ENCODE measurements at regions not wholly inside any gene's neighbourhood (a gene's known extent, or its start where the extent isn't known, plus 50 kb on each side); places are given as distances from the start of the nearest gene placed in this dataset.
"Not testable (repeated sequence)": the region's sequence is repeated elsewhere in the genome, so short reads cannot be mapped to it uniquely, and the experiment has no call there.

DNA sequence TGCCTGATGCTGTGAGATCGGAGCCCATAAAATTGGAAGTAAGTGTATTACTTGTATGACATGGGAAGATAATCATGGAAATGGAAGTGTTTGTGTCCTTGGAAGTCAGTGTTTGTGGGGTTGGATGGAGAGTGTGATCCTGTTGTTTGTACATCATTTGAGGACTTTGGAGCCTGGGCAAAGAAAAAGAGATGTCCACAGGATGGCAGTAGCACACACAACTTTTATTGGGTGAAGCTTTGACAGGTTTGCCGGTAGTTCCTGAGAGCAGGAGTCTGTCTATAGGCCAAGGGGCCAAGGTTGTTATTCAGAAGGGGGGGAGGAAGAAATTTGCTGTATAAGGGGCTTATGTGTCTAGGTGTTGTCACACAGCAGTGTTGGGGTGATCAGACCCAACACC is 533.3 kb downstream of the RPIA start:
- not testable (repeated sequence) for DNase-seq (ENCODE audit: low spot score)

DNA sequence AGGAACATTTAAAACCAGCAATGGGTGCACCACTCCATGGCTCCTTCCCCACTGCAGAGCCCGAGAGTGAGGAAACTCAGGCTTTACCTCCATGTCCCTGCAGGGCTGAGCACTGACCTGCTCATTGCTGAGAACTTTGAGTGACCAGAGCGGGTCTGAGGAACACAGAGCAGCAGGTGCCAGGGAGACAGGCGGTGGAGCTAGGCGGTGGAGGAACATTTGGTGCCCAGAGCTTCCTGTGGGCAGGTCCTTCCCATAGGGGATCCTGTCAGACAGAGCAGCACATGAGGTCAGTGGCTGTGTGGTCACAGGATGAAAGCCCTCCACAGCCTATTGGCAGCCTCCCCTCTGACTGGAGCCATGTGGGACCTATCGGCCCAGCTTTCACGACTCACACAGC is 538.5 kb downstream of the RPIA start:
- DNase-seq (ENCODE audit: low spot score), result not testable (repeated sequence)

DNA sequence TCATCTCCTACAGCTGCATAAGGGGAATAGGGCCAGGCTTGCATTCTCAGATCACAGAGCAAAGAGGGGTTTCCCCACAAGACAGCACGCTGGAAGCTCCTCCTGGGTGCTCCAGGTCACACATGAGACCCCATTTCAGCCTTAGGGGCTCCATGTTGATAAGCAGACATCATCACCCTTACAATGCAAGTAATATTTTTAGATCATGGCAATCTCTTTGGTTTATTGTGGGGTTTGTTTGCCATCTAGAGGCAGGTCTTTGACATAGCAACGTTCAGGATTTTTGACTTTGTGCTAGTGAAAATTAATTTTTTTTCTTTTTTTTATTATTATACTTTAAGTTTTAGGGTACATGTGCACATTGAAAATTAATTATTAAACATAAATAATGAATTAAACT is 539.8 kb downstream of the RPIA start:
- not testable (repeated sequence) for DNase-seq (ENCODE audit: low spot score)

DNA sequence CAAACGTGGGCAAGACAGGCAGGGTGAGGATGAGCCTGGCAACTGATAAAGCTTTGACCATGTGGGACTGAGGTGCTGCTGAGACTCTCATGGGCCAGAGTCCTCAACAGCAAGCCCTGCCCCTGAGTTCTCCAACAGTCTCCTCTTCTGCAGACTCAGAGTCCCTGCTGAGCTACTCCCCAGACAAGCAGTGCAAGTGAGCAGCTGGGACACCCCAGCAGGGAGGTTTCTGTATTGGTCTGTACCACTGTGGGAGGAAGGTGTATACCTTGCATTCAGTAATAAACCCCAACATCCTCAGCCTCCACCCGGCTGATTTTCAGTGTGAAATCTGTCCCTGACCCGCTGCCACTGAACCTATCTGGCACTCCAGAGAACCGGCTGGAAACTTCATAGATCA is 542.5 kb downstream of the RPIA start:
- not testable (repeated sequence) for DNase-seq (ENCODE audit: low spot score)

DNA sequence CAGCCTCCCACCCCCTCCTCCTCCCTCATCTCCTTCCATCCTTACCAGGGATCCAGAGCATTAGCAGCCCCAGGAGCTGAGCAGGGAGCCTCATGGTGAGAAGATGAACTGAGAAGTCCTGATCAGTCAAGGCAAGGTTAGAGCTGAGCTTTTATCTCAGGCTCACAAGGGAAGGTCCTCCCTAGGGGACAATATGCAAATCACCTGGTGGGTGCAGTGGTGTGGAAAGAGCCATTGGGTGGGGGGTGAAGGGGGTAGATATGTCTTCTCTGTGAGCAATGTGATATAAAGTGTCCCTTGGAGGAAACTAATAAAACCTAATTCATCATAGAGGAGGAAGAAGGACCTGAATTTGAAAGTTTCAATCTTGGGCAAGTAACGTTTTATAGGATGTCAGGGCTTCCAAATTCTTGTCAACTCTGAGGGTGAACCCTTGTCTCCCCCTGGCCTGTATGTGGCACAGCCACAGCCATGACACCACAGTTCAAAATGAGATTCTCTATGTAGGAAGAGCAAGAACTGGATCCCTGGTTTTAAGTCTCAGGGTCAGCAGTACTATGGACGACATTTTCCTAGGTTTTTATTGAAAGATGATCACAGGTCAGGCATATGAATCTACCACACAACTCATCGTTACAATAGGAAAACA is 543.5 kb downstream of the RPIA start:
- not testable (repeated sequence) for DNase-seq (ENCODE audit: low spot score)

DNA sequence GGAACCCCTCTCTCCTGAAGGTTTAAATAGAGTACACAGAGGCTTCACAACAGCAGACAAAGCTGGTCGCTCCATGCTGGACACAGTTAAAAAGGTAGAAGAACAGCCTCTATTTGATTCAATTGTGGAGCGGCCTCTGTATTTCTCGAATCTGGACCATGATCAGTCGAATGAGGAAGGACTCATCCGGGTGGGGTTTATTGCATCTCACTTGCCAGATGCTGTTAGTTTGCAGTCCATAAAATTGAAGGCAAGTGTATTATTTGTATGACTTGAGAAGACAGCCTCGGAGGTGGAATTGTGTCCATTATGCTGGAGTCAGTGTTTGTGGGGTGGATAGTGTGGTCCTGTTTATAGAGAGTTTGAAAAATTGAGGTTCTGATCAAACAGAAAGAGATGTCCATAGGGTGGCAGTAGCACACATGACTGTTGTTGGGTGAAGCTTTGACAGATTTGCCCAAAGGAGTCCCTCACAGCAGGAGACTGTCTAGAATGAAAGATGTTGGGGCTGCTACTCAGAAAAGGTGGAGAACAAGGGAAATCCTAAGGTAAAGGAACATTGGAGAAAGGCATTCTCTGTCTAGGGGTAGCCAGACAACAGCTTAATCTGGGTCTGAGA is 545.5 kb downstream of the RPIA start:
- not testable (repeated sequence) for DNase-seq (ENCODE audit: low spot score)

DNA sequence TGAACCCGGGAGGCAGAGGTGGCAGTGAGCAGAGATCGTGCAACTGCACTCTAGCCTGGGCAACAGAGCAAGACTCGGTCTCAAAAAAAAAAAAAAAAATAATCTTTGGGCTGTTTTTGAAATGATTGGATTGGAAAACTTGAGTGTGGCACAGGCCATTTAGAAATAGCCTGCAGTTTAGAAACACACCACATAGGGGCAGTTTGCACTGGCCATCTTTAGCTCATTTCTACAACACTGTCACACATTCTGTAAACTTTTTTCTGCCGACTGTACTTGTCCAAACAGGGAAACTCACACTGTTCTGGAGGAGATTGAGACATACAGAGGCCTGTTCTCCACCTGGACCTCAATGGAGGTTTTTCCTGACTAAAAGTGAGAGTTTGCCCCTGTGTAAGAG is 546.3 kb downstream of the RPIA start:
- DNase-seq (ENCODE audit: low spot score), result not testable (repeated sequence)

DNA sequence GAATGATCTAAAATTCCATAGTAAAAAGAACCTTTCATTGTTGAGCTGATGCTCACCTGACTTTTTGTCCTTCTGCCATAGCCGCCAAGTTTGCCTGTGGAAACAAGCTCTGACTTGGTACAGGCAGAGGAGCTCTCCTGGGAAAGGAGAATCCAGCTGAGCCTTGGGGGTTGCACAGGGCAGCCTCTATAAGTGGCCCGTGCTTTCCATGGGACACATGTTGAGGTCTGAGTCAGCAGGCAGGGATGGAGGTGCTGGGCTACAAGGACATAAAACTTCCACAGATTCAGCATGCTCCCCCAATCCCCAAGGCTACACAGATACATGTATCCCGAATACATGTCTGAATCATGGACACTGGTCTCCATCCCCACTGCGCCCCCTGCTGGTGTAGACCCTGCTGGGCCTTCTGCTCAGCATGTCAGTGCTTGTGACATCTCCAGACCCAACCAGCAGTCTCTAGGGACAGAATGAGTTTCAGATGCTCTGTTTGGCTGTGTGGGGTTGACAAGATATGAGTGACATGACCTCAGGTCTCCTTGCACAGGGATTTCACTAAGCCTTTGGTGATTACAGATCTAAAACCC is 551.7 kb downstream of the RPIA start:
- peak; percentile 7 for DNase-seq (ENCODE audit: low spot score)

DNA sequence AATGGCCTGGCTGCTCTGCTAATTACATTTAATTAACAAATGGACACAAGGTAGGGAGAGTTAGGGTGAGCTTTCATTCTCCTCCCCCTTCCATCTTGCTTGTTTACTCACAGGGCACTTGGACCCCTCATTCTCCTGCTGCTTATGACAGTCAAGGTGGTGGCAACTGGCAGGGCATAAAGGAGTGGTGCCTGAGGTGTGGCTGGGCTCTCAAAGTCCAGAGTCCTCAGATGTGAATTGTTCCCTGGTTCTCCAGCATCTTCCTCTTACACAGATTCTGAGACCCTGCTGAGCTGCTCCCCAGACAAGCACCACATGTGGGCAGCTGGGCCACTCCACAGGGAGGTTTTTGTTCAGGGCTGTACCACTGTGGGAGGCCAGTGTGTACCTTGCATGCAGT is 552.9 kb downstream of the RPIA start:
- DNase-seq (ENCODE audit: low spot score), result not testable (repeated sequence)

DNA sequence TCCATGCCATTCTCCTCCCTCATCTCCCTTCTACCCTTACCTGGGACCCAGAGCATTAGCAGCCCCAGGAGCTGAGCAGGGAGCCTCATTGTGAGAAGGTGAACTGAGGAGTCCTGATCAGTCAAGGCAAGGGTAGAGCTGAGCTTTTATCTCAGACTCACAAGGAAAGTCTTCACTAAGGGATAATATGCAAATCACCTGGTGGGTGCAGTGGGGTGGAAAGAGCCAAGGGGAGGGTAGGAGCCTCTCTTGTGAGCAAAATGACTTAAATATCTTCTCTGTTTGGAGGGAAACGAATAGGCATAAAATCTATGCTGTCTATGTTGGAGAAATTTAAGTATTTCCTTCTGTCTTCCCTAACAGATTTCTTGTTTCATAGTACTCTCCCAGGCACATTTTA is 554.0 kb downstream of the RPIA start:
- DNase-seq (ENCODE audit: low spot score), result not testable (repeated sequence)

DNA sequence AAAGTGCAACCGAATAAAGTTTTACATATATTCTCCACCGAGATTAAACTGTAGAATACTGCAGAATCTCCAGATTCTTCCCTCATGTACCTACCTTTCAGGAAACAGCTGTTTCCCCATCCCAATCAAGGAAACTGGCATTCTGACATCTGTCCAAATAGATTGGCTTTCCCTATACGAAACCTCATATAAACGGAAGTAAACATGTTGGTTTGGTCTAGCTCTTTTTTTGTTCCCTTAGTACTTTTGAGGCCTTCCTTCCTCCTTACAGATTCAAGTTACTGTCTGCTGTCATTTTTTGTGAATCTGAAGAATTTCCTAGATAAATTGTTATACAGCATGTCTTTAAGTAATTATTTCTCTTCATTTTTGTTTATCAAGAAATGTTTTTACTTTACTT is 554.6 kb downstream of the RPIA start:
- not testable (repeated sequence) for DNase-seq (ENCODE audit: low spot score)

DNA sequence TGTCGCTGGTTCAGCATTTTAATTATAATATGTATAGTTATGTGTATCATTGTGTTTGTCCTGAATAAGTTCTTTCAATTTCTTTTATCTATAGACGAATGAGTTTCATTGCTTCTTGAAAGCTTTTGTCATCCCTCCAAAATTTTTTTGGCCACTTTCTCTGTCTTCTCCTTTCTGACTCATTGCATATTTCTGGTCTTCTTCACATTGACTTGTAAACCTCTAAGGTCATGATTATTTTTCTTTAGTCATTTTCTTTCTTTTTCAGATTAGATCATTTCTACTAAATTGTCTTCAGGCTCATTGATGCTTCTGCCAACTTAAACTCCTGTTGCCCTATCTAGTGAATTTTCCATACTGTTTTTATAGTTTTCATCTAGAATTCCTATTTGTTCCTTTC is 555.1 kb downstream of the RPIA start:
- DNase-seq (ENCODE audit: low spot score), result not testable (repeated sequence)

DNA sequence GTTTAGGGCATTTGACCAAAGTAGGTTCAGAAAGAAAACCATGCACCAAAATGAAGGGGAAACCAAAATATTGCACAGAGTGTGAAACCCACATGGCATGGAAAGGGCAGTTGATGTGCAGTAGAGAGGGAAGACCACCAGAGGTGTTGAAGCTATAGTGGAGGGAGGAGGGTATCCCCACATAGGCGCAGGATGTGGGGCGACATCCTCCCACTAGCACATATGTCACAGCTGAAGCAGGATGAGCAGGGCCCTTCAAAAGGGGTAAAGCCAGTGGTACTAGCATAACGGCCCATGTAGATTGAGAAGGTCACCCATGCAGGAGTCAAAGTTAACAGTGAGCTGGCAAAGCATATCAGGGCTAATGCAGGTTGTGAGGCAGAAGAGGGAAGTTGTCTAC is 563.5 kb downstream of the RPIA start:
- DNase-seq (ENCODE audit: low spot score), result not testable (repeated sequence)

DNA sequence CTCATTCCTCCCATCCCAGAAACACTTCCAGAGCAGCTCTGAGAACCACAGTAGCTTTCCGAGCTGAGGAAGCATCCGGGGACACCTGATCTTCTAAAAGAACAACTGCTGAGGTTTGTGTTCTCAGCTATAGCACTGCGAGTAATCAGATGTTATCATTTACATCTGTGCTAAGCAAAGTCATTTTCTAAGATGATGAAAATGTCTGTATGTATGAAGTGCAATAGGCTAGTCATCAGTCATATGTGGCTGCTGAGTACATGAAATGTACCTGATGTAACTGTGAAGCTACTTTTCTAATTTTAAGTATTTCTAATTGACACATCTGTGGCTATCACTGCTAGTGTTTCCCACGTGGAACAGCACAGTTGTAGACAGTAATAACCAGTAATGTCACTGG is 582.0 kb downstream of the RPIA start:
- not testable (repeated sequence) for DNase-seq (ENCODE audit: low spot score)

DNA sequence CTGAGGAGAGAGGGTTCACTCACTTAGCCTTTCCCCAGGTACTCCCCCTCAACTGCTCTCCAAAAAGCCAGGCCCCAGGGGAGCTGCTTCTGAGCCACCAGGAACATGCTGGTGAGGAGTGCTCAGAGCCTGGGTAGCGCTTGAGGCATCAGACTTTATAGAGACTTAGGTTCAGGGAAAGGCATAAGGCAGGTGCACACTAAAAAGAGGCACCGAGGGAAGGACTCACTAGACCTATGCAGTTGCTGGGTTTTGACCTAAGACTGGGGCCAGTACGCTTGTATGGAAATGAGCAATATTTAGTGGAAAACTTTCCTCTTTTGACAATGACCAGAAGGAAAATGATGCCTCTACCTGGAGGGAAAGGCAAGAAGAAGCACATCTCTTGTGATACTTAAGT is 589.1 kb downstream of the RPIA start:
- not testable (repeated sequence) for DNase-seq (ENCODE audit: low spot score)

DNA sequence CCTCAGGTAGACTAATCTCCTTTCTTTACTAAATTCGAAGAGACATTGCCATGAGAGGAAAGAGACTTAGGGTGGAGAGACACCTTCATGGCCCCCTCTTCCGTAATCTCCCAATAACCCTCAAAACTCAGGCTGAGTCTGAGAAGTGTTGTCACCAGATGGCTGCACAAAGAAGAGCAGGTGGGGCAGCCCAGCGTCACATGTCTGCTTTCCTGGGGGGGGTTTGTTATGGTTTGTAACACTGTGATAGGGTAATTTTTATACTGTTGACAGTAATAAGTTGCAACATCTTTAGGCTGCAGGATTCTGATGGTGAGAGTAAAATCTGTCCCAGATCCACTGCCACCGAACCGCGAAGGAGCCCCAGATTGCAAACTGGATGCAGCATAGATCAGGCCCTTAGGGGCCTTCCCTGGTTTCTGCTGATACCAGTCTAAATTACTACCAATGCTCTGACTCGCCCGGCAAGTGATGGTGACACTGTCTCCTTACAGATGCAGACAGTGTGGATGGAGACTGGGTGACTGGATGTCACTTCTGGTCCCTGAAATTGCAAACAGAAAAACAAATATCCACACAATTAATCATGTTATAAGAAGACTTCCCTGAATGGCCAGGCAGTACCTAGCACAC is 595.1 kb downstream of the RPIA start:
- DNase-seq (ENCODE audit: low spot score), result not testable (repeated sequence)

DNA sequence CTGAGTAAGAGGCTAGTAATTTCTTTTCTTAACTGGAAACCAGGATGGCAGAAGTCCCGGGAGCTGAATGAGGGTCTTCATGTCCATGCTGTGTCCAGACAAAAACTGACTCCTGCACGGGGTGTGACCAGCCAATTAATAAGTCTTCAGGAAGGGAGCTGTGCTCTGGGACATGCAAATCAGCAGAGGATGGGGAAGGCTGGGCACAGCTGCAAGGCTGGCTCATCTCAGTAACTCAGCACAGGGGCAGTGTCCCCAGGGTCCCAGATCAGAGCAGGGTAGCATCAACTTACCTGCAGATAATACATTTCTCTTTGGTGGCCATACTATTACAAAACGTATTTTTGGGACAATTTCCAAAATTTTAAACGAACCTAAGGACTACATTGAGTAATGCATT is 595.6 kb downstream of the RPIA start:
- not testable (repeated sequence) for DNase-seq (ENCODE audit: low spot score)

DNA sequence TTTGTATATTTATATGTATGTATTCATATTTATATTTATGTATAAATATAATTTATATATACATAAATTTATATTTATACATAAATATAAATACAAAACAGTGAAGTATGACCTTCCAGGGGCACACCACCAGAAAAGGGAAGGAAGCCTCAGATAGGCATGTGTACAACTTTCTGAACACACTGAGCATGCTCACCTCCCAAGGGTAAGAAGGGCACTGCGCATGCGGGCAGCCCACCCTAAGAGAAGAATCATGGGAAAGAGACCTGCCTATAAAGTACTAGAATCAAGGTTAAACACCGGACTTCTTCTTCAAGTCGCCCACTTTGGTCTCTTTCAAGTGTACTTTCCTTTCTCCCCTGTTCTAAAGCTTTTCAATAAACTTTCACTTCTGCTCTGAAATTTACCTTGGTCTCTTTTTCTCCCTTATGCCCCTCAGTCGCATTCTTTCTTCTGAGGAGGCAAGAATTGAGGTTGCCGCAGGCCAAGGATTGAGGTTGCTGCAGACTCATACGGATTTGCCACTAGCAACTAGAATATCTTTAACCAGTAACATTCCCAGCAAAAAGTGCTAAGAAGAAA is 600.3 kb downstream of the RPIA start:
- not testable (repeated sequence) for DNase-seq (ENCODE audit: low spot score)

DNA sequence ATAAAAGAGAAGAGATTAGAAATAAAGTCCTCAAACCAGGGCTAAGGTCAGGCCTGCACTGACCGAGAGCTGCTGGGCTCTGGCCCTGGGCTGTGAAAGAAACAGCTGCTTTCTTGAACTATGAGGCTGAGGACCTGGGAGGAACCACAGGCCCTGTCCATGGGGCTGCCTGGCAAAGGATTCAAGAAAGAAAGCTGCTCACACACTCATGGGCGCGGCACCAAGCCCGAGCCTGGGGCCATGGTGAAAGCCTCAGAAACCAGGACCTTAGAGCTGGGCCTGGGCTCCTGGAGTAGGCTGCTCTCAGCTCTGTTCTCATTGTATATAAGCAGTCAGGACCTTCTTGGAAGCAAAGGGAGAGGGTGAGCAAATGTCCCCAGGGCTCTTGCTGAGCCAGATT is 601.9 kb downstream of the RPIA start:
- DNase-seq (ENCODE audit: low spot score), result not testable (repeated sequence)

DNA sequence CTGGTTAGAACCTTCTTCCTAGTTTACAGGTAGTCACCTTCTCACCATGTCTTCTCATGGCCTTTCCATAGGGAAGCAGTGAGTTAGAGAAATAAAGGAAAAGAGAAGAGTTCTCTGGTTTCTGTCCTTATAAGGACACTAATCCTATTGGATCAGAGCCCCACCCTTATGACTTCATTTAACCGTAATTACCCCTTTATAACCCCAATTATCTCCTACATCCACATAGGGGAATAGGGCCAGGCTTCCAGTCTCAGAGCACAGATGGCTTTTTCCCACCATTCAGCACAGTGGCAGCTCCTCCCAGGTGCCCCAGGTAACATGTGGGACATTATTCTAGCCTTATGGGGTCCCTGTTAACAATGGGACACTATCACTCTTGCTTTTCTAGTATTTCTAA is 602.9 kb downstream of the RPIA start:
- not testable (repeated sequence) for DNase-seq (ENCODE audit: low spot score)

DNA sequence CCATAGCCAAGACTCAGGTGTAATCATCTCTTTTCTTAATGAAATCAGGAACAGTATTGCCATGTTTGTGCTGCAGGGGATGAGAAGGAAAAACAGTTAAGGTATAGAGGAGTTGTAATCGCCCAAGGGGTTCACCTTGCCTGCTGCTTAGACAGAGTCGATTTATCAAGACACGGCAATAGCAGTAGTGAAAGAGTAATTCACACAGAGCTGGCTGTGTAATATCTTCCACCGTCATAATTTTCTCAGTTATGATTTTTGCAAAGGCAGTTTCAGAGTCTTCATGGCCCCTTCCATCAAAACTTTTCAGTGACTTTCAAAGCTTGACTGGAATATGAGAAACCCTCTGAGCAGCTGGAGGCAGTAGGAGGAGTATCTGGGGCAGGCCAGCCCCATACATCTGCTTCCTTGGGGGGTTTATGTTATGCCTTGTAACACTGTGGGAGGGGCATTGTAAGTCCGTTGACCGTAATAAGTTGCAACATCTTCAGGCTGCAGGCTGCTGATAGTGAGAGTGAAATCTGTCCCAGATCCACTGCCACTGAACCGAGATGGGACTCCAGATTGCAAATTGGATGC is 605.4 kb downstream of the RPIA start:
- not testable (repeated sequence) for DNase-seq (ENCODE audit: low spot score)

DNA sequence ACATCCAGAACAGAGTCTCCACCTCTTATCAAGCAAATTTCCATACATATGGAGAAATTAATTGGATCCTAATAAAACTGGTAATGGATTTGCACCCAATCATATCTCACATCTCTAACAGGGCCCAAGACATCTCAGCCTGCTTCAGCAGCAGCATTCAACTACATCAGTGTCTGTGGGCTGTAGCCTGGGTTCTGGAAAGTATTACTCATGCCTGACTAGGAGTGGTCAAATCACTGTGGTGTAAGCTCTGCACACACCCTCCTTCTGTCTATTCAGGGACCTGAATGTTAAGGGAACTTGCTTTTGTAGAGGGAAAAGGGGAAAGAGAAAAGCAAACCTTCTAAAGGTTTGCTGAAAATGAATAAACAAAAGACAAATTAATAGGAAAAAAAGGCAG is 607.7 kb downstream of the RPIA start:
- DNase-seq (ENCODE audit: low spot score), result not testable (repeated sequence)
